A172 (cell line): ENCODE measurements at regions not wholly inside any gene's neighbourhood (a gene's known extent, or its start where the extent isn't known, plus 50 kb on each side); places are given as distances from the start of the nearest gene placed in this dataset.

ENCODE experiments used
- DNase-seq: peaks from one replicate; pipeline ENCODE4 v3.0.0-alpha.2; 2015; ENCODE audit warnings: low spot score

DNA sequence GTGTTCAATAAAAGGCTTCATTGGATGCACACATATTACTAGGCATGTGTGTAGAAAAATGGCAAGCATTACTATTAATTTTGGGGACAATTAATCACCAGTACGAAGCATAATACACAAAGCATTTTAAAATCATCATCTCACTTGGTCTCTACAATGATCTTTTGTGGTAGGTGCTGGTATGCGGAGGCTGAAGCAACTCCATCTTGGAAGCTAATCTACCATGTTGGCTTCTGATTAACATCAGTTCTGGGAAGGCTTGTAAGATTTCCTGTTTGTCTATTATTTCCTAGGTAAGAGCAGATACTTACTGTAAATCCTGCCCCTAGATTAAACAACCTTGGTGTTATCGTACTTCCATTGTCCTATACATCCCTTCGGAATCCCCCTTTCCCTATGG lies 121.7 kb upstream of the RUNX1 start:
- DNase-seq = no peak

- DNase-seq = no peak
These were observed 121.1 kb upstream of the RUNX1 start for GRCh38 chr21:35170244-35170643.

GRCh38 chr21:35169574-35169973 lies 120.5 kb upstream of the RUNX1 start:
- DNase-seq = no peak

- no peak for DNase-seq
These were observed 119.6 kb upstream of the RUNX1 start for GRCh38 chr21:35168735-35169134.

- no peak for DNase-seq
These were observed 115.9 kb upstream of the RUNX1 start for GRCh38 chr21:35164971-35165483.

DNA sequence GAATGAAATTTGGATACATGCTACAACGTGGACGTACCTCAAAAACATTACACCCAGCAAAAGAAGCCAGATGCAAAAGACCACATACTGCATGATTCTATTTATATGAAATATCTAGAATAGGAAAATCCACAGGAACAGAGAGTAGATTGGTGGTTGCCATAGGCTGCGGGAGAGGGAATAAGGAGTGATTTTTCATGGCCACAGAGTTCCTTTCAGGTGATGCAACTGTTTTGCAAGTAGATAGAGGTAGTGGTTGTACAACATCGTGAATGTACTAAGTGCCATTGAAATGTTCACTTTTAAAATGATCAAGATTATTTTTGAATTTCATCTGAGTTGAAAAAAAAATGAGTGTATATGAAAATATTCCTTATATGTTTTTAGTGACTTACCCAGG lies 115.3 kb upstream of the RUNX1 start:
- DNase-seq = no peak

DNA sequence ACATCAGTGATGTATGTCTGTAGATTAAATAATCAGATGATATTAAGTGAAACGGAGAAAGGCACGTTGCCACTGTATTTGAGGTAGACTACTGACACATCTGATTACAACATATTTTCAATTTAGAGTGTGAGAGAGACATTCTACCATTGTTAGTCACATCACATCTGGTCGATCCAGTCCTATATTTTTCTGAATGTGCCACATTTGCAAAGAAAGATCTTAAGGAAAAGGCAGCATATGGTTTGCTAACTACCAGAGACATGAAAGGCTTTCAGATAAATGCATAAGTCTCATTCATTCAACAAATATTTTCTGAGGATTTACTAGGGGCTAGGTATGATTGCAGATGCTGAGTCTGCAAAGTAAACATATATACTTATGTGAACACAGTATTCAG lies 114.3 kb upstream of the RUNX1 start:
- no peak for DNase-seq

DNA sequence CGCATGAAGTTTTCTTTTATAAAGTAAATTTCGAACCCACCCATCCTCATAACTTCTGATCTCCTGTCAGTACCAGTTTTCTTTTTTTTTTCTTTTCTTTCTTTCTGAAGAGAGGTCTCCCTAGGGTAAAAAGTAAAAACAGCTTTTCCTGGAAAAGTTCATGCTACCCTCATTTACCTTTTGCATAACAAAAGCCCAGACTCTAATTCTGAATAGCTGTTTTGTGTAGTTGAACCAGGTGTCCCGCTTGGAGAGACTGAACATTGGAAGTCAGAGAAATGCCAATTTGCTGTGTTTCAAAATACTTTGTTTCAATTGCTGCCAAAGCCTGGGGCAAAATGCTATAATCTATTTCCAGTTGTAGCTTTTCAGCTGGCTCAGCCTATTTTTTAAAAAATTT lies 113.7 kb upstream of the RUNX1 start:
- no peak for DNase-seq

DNA sequence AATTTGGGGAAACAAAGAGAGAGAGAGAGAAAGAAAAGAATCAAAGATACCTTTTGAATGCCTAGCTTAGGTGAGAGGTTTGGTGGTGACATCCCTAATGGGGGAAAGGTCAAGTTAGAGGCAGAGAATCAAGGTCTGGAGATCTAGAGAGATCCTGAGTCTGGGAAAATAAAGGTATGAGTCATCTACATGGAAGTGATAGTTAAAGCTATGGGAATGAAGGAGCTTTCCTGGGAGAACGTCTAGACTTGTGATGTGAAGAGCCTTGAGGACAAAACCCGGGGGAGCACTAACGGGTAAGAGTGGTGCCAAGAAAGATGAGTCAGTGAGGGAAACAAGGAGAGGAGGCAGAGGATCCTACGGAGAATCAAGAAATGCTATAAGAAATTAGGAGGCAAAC lies 110.8 kb upstream of the RUNX1 start:
- DNase-seq = peak; percentile 80

DNA sequence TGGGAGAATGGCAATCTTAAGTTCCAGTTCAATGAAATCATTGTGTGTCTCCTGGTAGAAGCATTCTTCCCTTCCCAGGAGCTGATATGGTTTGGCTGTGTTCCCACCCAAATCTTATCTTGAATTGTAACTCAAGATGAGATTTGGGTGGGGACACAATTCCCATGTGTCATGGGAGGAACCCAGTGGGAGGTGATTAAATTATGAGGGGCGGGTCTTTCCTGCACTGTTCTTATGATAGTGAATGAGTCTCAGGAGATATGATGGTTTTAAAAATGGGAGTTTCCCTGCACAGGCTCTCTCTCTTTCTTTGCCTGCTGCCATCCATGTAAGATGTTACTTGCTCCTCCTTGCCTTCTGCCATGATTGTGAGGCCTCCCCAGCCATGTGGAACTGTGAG lies 108.3 kb upstream of the RUNX1 start:
- DNase-seq = peak; percentile 48

- no peak for DNase-seq
These were observed 107.5 kb upstream of the RUNX1 start for GRCh38 chr21:35156293-35157278.

DNA sequence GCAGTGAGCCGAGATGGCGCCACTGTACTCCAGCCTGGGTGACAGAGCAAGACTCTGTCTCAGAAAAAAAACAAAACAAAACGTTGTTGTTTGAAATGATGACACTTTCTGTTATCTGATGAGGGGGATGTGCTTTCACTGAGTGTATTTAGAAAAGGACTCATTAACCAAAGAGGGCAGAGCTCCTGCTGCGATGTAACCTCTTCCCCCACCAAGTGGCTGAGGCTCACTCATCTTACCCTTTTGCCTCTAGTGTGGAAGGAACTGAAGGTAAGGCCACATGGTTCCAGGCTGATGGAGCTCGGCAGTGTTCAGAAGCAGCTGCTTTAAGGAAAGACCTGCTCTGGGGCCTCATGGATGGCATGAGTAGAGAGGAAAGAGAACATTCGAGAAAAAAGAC lies 105.7 kb upstream of the RUNX1 start:
- no peak for DNase-seq

GRCh38 chr21:35153671-35154070 lies 104.6 kb upstream of the RUNX1 start:
- no peak for DNase-seq

DNA sequence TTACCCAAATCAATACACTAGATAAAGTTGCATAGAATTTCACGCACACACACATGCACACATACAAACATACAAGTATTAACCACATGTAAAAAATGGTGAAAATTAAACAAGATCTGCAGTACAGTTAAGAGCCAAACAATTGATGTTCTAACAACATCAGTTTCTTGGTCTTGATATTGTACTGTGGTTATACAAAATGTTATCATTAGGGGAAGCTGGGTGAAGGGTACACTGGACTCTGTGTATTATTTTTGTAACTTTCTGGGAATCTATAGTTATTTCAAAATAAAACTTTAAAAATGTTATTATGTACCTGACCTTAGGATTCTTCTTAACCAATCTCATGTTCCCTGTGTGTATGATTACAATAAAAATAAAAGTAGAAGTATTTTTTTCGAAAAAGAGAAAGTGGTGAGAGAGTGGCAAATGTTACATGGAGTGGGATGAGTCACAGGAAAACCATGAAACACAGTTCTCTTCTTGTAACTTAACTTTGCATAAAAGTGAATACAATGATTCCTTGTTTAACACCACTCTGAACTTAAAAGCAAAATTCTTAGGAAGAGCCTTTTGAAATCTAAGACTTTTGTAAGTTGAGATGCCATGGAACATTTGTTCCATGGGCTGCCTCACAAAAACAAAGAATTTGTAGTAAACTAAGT lies 101.6 kb upstream of the RUNX1 start:
- peak; percentile 76 for DNase-seq

DNA sequence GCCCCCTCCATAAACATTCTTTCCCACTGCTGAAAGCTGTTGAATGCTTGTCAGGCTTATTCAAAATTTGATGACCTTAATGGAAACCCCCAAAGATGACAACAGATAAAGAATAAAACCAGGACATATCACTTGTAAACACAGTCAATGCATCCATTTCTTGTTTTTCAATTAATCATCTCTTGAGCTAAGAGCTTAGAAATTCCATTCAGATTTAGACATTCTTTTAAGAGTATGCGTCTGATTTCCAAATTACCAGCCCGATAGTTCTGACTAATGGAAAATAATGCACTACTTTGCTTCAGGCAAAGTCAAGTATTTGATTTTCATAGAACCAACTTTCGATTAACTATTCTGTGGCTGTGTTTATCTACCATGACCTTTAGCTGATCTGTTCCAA lies 100.6 kb upstream of the RUNX1 start:
- peak; percentile 54 for DNase-seq

- peak; percentile 48 for DNase-seq
These were observed 98.3 kb upstream of the RUNX1 start for GRCh38 chr21:35147439-35147838.

GRCh38 chr21:35145626-35146233 lies 96.6 kb upstream of the RUNX1 start:
- DNase-seq = no peak

DNA sequence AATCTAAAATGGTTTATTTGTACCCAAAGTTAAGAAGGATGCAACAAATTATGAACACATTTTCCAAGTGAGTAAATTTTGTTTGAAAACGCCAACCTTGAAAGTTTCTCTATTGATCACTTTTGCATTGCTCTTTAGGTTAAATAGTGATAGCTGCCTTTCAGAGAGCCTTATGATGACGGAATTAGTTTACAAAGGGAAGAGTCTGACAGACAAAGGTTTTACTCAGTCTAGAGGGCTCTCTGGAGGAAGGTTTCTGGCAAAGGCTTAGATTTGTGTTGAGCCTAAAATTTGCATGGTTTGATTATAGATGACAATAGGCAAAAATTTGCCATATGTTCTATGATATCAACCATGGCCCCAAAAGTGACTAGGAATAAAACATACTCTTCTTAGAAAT lies 95.9 kb upstream of the RUNX1 start:
- no peak for DNase-seq

GRCh38 chr21:35142036-35142815 lies 93.1 kb upstream of the RUNX1 start:
- peak; percentile 81 for DNase-seq

DNA sequence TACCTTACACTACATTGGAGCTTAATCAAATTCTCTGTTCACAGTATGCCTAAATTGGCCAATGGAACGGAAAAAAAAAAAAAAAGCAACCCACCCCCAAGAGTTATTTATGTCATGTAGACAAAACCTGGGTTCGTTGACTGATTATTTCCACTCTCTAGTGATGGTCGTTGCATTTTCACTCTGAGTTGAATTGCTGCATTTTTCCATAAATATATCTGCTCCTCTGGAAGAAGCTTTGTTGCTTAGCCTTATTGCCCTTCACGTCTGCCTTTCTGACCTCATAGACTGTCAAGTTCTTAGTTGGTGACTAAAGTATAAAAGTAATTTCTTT lies 90.2 kb upstream of the RUNX1 start:
- no peak for DNase-seq

GRCh38 chr21:35138665-35139381 lies 89.7 kb upstream of the RUNX1 start:
- DNase-seq = peak; percentile 99
